OCI-LY7 (cell line): ENCODE measurements at regions not wholly inside any gene's neighbourhood (a gene's known extent, or its start where the extent isn't known, plus 50 kb on each side); places are given as distances from the start of the nearest gene placed in this dataset.

ENCODE experiments used
- BruUV-seq: library from RNA; stranded (reverse); fragments of 400-500 nt; replicated peaks from 2 replicates; lab custom pipeline; 2021; lab: Mats Ljungman, UMichigan
- CTCF ChIA-PET: fragments of 300-600 bp; sonication (Branson Sonifier 250); formaldehyde crosslinking; loops from one replicate; lab custom pipeline; 2022; ENCODE audit warnings: antibody characterized with exemption; ENCODE audit not compliant: unreplicated experiment; lab: Charles Lee
- POLR2A ChIA-PET: fragments of 300-600 bp; sonication (Branson Sonifier 250); formaldehyde crosslinking; loops from one replicate; lab custom pipeline; 2022; ENCODE audit warnings: antibody characterized with exemption; lab: Charles Lee
- DNase-seq: peaks from one replicate; pipeline ENCODE4 v3.0.0-alpha.2; 2015; ENCODE audit warnings: low spot score
- H2AFZ ChIP-seq: fragments of 200-600 bp; sonication (generic), shearing (Covaris generic); 2 replicates; pipeline ENCODE4 v1.6.1; 2014; ENCODE audit warnings: mild to moderate bottlenecking, antibody characterized with exemption, low read length, moderate library complexity
- H3K27ac ChIP-seq: fragments of 200-600 bp; sonication (generic); 2 replicates; pipeline ENCODE4 v1.5.1; 2014; ENCODE audit warnings: mixed run types, low read depth, mild to moderate bottlenecking, moderate library complexity, low read length, inconsistent platforms; ENCODE audit not compliant: poor library complexity, severe bottlenecking
- H3K36me3 ChIP-seq: fragments of 200-600 bp; sonication (generic); 2 replicates; pipeline ENCODE4 v1.6.1; 2014; ENCODE audit warnings: mild to moderate bottlenecking, antibody characterized with exemption, low read length, moderate library complexity, mixed read lengths; ENCODE audit not compliant: insufficient read depth
- H3K4me1 ChIP-seq: fragments of 200-600 bp; sonication (generic); 2 replicates; pipeline ENCODE4 v1.5.1; 2014; ENCODE audit warnings: mild to moderate bottlenecking, low read length; ENCODE audit not compliant: insufficient read depth, poor library complexity, severe bottlenecking
- H3K4me2 ChIP-seq: fragments of 200-600 bp; sonication (generic); 2 replicates; pipeline ENCODE4 v1.6.1; 2014; ENCODE audit warnings: mild to moderate bottlenecking, low read length
- H3K4me3 ChIP-seq: fragments of 200-600 bp; sonication (generic); 2 replicates; pipeline ENCODE4 v1.5.1; 2014; ENCODE audit warnings: mild to moderate bottlenecking, low read depth, low read length; ENCODE audit not compliant: poor library complexity, severe bottlenecking
- H3K79me2 ChIP-seq: fragments of 200-600 bp; sonication (generic); 2 replicates; pipeline ENCODE4 v1.6.1; 2016; ENCODE audit warnings: low read depth, mild to moderate bottlenecking, low read length, moderate library complexity, mixed read lengths; ENCODE audit not compliant: insufficient read depth
- H3K9me2 ChIP-seq: fragments of 200-600 bp; sonication (generic); 2 replicates; pipeline ENCODE4 v1.6.1; 2016; ENCODE audit warnings: mild to moderate bottlenecking, low read length, mixed read lengths; ENCODE audit not compliant: insufficient read depth
- H3K9me3 ChIP-seq: fragments of 200-600 bp; sonication (generic); 2 replicates; pipeline ENCODE4 v1.6.1; 2014; ENCODE audit warnings: mild to moderate bottlenecking, mixed run types, low read length, mixed read lengths
- H4K20me1 ChIP-seq: fragments of 200-600 bp; sonication (generic); 2 replicates; pipeline ENCODE4 v1.6.1; 2014; ENCODE audit warnings: mild to moderate bottlenecking, antibody characterized with exemption, low read length, moderate library complexity, mixed read lengths; ENCODE audit not compliant: insufficient read depth
- EZH2phosphoT487 ChIP-seq: fragments of 200-600 bp; sonication (generic); IDR thresholded peaks from 2 replicates; pipeline ENCODE4 v1.6.1; 2018; ENCODE audit warnings: low read depth, borderline replicate concordance, mild to moderate bottlenecking, mixed run types, antibody characterized with exemption, low read length, moderate library complexity, mixed read lengths
- intact Hi-C: fragments of 100-400 bp; cut with micrococcal nuclease; formaldehyde crosslinking; loops from one replicate; pipeline ENCODE4 v1.10.0; 2022; ENCODE audit not compliant: unreplicated experiment
- TF ChIP-seq, protein P1 (sequence below): fragments of 200-600 bp; sonication (generic); conservative IDR thresholded peaks from 2 replicates; pipeline ENCODE4 v1.5.1; 2014; ENCODE audit warnings: mild to moderate bottlenecking, antibody characterized with exemption, low read length, moderate library complexity, mixed read lengths

DNA sequence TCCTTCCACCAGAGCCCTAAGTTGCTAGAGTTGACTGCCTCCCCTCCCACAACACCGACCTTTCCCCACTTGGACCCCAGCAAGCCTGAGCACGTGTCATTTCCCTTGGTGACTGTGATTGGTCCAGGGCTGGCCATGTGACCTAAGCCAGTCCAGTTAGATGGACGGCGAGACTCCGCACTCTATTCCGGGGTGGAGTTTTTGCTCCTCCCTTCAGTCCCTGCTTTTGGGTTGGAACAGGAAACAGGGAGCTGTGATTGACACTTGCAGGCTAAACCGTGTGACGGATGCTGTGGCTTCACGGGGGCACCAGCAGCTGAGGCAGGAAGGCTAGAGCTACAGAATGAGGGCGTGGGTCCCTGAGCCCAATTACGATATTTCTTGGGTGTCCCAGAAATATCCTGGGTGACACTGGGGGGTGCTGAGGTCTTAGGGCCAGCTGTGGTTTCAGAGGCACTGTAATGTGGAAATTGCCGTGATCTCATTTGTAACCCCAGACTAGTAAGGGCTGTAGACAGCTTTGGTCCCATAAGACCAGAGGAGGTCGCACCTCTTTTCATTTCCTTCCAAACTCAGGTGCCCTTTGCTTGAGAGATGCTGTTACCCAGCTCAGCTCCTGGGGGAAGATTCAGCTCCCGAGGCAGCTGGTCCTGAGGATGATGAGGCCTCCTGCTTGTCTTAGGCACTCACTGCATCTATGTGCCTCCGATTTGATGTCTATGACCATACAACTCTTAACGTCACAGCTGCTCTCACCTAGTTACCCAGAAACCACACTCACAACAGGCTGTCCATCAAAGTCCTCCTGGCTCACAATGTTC, 102.7 kb upstream of the NPTX2 start:
- no peaks in the 10 kb centered on the region for H3K79me2 ChIP-seq
- H2AFZ ChIP-seq, result no peak overlapping the region
- no peak overlapping the region for H3K27ac ChIP-seq
- TF ChIP-seq, protein P1, sequence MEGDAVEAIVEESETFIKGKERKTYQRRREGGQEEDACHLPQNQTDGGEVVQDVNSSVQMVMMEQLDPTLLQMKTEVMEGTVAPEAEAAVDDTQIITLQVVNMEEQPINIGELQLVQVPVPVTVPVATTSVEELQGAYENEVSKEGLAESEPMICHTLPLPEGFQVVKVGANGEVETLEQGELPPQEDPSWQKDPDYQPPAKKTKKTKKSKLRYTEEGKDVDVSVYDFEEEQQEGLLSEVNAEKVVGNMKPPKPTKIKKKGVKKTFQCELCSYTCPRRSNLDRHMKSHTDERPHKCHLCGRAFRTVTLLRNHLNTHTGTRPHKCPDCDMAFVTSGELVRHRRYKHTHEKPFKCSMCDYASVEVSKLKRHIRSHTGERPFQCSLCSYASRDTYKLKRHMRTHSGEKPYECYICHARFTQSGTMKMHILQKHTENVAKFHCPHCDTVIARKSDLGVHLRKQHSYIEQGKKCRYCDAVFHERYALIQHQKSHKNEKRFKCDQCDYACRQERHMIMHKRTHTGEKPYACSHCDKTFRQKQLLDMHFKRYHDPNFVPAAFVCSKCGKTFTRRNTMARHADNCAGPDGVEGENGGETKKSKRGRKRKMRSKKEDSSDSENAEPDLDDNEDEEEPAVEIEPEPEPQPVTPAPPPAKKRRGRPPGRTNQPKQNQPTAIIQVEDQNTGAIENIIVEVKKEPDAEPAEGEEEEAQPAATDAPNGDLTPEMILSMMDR, result no peak
- TF ChIP-seq EZH2phosphoT487, result no peak
- POLR2A ChIA-PET, result interaction anchor here (0.5 kb wide), 1 partner anchor 660 kb away, joined by 3 read pairs; no protein-coding TSS in a partner anchor
- BruUV-seq, result no TSS peak
- no peaks in the 10 kb centered on the region for H4K20me1 ChIP-seq
- no peaks in the 10 kb centered on the region for H3K9me2 ChIP-seq
- H3K4me1 ChIP-seq, result no peaks in the 10 kb centered on the region
- no peak overlapping the region for H3K4me3 ChIP-seq
- H3K4me2 ChIP-seq, result no peak overlapping the region
- CTCF ChIA-PET, result no interaction called here
- intact Hi-C loops, result no loop called here
- H3K9me3 ChIP-seq, result no peaks in the 10 kb centered on the region
- no peak for DNase-seq
- no peaks in the 10 kb centered on the region for H3K36me3 ChIP-seq

DNA sequence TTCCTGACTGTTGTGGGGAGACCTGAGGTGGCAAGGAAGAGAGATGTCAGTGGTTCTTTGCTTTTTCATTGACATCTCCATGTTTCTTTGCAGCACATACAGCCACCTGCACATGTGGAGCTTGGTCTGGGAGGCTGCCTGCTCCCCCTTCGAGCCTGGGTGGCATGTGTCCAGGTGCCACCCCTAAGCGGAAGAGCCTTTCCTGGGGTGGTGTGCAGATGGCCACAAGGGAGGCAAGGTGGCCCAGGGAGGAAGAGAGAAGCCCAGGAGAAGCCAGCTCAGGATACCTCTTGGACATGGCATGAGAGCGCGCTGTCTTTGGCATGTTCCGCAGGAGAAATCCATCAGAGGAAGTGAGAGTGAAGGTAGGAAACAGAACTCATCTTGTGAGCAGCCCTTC, 105.9 kb upstream of the NPTX2 start:
- CTCF ChIA-PET, result no interaction called here
- DNase-seq, result no peak
- Histone ChIP-seq H2AFZ (no peak overlapping the region), H3K79me2 (no peaks in the 10 kb centered on the region), H3K4me1 (no peaks in the 10 kb centered on the region), H3K4me3 (no peak overlapping the region), H3K9me2 (no peaks in the 10 kb centered on the region), H4K20me1 (no peaks in the 10 kb centered on the region), H3K4me2 (no peak overlapping the region), H3K27ac (no peak overlapping the region), H3K9me3 (no peaks in the 10 kb centered on the region), H3K36me3 (no peaks in the 10 kb centered on the region)
- no peak for TF ChIP-seq EZH2phosphoT487
- TF ChIP-seq, protein P1, result no peak
- BruUV-seq, result no TSS peak
- POLR2A ChIA-PET, result no interaction called here
- intact Hi-C loops, result no loop called here

GRCh38 chr7:98509836-98510235, 107.2 kb upstream of the NPTX2 start:
- H3K9me3 ChIP-seq, result no peaks in the 10 kb centered on the region
- DNase-seq, result no peak
- no peaks in the 10 kb centered on the region for H3K36me3 ChIP-seq
- no peaks in the 10 kb centered on the region for H4K20me1 ChIP-seq
- H3K4me1 ChIP-seq, result no peaks in the 10 kb centered on the region
- H3K4me3 ChIP-seq, result no peak overlapping the region
- ChIA-PET CTCF (no interaction called here), POLR2A (interaction anchor here (1.0 kb wide), 1 partner anchor 371 kb away, joined by 3 read pairs; no protein-coding TSS in a partner anchor)
- H3K79me2 ChIP-seq, result no peaks in the 10 kb centered on the region
- no peak overlapping the region for H3K4me2 ChIP-seq
- BruUV-seq, result no TSS peak
- TF ChIP-seq, protein P1, result no peak
- no peak for TF ChIP-seq EZH2phosphoT487
- intact Hi-C loops, result no loop called here
- no peak overlapping the region for H3K27ac ChIP-seq
- H3K9me2 ChIP-seq, result no peaks in the 10 kb centered on the region
- no peak overlapping the region for H2AFZ ChIP-seq
